HL-60 (cell line): ENCODE measurements at regions not wholly inside any gene's neighbourhood (a gene's known extent, or its start where the extent isn't known, plus 50 kb on each side); places are given as distances from the start of the nearest gene placed in this dataset.

ENCODE experiments used
- GABPA ChIP-seq: IDR thresholded peaks from 2 replicates; pipeline ENCODE4 v1.6.1; 2012; ENCODE audit warnings: low read depth
- POLR2AphosphoS5 ChIP-seq: IDR thresholded peaks from 2 replicates; pipeline ENCODE4 v1.6.1; 2012; ENCODE audit warnings: low read depth
- TF ChIP-seq, protein P1 (sequence below): IDR thresholded peaks from one replicate; pipeline ENCODE4 v1.5.1; 2011; ENCODE audit warnings: low read length, control low read depth, inconsistent platforms; ENCODE audit not compliant: insufficient read depth
- TF ChIP-seq, protein P2 (sequence below): IDR thresholded peaks from 2 replicates; pipeline ENCODE4 v1.6.1; 2012; ENCODE audit warnings: low read depth; ENCODE audit not compliant: insufficient replicate concordance

DNA sequence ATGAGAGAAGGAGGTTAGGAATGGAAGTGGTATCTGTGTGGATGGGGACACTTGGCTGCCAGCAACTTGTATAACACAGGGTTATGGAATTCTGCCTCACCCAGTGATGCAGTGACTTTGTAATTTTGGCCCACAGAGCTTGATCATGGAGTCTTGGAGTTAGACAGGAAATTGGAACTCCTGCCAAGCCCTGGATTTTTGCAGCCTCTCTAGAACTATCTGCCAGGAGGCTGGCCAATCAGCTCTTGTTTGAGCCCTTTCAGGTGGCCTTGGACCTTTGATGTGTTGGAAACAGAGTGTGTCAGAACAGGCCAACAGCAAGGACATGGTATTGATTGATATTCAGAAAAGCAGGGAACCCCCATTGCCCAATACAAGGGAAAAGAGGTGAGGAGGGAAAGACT, 157.7 kb upstream of the GGTLC1 start:
- TF ChIP-seq, protein P1, sequence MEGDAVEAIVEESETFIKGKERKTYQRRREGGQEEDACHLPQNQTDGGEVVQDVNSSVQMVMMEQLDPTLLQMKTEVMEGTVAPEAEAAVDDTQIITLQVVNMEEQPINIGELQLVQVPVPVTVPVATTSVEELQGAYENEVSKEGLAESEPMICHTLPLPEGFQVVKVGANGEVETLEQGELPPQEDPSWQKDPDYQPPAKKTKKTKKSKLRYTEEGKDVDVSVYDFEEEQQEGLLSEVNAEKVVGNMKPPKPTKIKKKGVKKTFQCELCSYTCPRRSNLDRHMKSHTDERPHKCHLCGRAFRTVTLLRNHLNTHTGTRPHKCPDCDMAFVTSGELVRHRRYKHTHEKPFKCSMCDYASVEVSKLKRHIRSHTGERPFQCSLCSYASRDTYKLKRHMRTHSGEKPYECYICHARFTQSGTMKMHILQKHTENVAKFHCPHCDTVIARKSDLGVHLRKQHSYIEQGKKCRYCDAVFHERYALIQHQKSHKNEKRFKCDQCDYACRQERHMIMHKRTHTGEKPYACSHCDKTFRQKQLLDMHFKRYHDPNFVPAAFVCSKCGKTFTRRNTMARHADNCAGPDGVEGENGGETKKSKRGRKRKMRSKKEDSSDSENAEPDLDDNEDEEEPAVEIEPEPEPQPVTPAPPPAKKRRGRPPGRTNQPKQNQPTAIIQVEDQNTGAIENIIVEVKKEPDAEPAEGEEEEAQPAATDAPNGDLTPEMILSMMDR: no peak
- no peak for TF ChIP-seq GABPA
- TF ChIP-seq, protein P2, sequence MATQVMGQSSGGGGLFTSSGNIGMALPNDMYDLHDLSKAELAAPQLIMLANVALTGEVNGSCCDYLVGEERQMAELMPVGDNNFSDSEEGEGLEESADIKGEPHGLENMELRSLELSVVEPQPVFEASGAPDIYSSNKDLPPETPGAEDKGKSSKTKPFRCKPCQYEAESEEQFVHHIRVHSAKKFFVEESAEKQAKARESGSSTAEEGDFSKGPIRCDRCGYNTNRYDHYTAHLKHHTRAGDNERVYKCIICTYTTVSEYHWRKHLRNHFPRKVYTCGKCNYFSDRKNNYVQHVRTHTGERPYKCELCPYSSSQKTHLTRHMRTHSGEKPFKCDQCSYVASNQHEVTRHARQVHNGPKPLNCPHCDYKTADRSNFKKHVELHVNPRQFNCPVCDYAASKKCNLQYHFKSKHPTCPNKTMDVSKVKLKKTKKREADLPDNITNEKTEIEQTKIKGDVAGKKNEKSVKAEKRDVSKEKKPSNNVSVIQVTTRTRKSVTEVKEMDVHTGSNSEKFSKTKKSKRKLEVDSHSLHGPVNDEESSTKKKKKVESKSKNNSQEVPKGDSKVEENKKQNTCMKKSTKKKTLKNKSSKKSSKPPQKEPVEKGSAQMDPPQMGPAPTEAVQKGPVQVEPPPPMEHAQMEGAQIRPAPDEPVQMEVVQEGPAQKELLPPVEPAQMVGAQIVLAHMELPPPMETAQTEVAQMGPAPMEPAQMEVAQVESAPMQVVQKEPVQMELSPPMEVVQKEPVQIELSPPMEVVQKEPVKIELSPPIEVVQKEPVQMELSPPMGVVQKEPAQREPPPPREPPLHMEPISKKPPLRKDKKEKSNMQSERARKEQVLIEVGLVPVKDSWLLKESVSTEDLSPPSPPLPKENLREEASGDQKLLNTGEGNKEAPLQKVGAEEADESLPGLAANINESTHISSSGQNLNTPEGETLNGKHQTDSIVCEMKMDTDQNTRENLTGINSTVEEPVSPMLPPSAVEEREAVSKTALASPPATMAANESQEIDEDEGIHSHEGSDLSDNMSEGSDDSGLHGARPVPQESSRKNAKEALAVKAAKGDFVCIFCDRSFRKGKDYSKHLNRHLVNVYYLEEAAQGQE: no peak
- no peak for TF ChIP-seq POLR2AphosphoS5
